Limb (tissue), 2 donors: ENCODE measurements at regions not wholly inside any gene's neighbourhood (a gene's known extent, or its start where the extent isn't known, plus 50 kb on each side); places are given as distances from the start of the nearest gene placed in this dataset.
"Not testable (repeated sequence)": the region's sequence is repeated elsewhere in the genome, so short reads cannot be mapped to it uniquely, and the experiment has no call there.

ENCODE experiments used
- DNase-seq, 2 donors: peaks; one replicate each; pipeline ENCODE4 v3.0.0-alpha.2; 2016; ENCODE audit errors: extremely low spot score in 2 of 2

DNA sequence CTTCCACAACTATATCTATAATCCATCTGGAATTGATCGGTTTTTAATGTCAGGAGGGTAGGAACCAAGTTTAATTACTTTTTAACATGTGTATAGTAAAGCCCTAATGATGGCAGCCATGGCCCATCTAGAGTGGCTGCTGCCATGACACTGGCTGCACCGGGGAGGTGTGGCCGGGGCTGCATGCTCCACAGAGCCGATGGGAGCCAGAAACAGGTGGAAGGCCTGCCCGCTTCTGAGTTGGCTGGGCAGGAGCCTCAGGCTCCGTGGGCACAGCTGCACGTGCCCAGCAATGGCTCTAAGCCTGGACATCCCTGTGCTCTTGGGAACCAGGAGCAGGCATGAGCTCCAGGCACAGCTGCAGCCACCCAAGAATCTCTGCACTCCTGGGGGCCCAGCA lies 73.0 kb downstream of the GBP6 start:
- DNase-seq, result no peak

DNA sequence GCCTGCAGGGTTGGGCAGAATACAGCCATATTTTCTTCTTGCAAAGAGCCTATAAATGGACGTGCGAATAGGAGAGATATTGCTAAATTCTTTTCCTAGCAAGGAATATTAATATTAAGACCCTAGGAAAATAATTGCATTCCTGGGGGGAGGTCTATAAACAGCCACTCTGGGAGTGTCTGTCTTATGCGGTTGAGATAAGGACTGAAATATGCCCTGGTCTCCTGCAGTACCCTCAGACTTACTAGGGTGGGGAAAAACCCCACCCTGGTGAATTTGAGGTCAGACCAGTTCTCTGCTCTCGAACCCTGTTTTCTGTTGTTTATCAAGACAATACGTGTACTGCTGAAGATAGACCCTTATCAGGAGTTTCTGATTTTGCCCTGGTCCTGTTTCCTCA lies 74.4 kb downstream of the GBP6 start:
- not testable (repeated sequence) for DNase-seq

- DNase-seq, result no peak
These were observed 77.1 kb downstream of the GBP6 start for GRCh38 chr1:89440911-89441310.

DNA sequence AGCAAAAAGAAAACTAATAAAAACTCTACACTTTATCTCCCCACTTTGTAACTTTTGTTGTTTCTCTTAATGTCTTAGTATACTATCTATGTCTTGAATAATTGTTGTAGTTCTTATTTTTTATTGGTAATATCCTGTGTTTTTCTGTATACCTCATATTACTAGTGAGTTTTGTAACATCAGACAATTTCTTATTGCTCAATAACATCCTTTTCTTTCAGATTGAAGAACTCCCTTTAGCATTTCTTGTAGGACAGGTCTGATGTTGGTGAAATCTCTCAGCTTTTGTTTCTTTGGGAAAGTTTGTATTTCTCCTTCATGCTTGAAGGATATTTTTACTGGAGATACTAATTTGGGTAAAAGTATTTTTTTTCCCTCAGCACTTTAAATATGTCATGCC lies 79.8 kb upstream of the LRRC8B start:
- DNase-seq, result no peak

DNA sequence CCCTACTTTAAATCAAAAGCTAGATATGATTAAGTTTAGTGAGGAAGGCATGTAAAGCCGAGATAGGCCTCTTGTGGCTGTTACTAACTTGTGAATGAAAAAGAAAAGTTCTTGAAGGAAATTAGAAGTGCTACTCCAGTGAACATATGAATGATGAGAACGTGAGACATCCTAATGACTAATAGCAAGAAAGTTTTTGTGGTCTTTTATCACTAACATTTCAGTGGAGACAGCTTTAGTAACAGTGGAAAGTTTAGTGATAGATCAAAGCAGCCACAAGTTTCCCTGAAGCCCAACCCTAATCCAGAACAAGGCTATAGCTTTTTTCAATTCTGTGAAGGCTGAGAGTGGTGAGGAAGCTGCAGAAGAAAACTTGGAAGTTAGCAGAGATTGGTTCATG lies 73.6 kb upstream of the LRRC8B start:
- DNase-seq, result no peak

GRCh38 chr1:89453123-89453972 lies 71.3 kb upstream of the LRRC8B start:
- no peak for DNase-seq

GRCh38 chr1:89454845-89455521 lies 69.6 kb upstream of the LRRC8B start:
- peak; percentile 51 to 71 for DNase-seq

DNA sequence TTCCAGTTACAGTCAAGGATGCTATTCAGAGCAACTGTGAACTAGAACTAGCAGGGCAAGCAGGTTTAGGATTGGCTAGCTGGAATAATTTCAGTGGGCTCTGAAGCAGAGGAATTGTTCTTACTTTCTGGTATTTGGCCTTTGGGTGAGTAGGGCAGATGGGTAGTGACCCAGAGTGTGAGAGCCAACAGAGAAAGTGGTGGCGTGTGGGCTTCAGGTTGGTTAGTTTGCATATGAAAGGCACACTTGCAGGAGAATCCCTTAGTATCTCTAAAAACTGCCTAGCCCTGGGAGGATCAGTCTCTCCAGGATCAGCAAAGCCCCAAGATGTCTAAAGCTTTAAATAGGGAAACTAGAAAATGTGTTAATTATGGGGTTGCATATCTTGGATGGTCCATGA lies 67.6 kb upstream of the LRRC8B start:
- DNase-seq, result no peak

DNA sequence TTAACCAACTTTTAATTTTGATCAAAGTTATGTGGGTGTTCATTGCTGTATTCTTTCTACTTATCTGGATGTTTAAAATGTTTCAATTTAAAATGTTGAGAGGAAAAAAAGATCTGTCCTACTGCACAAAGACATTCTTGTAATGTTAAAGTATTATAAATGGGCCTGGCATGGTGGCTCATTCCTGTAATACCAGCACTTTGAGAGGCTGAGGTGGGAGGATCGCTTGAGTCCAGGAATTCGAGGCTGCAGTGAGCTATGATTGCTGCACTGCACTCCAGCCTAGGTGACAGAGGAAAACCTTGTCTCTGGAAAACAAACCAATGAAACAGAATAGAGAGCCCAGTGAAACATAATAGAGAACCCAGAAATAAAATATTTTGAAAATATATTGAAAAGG lies 65.5 kb upstream of the LRRC8B start:
- no peak for DNase-seq

- DNase-seq, result no peak
These were observed 64.3 kb upstream of the LRRC8B start for GRCh38 chr1:89460325-89460724.

- DNase-seq, result no peak
These were observed 62.4 kb upstream of the LRRC8B start for GRCh38 chr1:89462250-89462649.

DNA sequence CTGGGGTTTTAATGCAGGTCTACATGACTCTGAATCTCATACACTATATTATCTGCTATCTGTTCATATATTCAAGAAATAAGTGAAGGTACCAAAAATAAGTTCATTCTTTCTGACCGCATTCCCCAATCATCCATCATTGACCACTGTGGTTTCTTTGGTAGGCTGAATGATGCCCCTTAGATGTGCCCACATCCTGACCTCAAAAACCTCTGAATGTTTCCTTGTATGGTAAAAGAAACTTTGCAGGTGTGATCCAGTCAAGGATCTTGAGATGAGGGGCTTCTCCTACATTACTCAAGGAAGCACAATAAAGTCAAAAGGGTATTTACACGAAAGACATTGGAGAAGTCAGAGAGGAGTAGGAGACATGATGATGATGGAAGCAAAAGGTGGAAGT lies 60.6 kb upstream of the LRRC8B start:
- no peak for DNase-seq

DNA sequence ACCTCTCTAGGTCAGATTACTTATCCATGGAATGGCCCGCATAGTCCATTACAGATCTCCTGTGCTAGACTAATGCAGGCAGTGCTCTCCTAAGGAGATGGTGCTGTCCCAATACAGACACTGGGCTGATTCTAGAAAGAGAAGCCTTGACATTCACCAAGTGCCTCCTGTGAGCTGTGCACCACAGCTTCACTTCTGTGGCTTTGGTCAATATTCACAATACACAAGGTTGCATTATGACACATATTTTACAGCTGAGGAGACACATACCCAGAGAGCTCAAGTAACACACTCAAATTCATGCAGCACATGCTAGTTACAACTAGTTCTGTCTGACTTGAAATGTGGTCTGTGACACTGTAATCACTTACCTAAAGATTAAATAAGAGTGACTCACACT lies 59.4 kb upstream of the LRRC8B start:
- no peak for DNase-seq

- no peak for DNase-seq
These were observed 58.2 kb upstream of the LRRC8B start for GRCh38 chr1:89466307-89466930.

DNA sequence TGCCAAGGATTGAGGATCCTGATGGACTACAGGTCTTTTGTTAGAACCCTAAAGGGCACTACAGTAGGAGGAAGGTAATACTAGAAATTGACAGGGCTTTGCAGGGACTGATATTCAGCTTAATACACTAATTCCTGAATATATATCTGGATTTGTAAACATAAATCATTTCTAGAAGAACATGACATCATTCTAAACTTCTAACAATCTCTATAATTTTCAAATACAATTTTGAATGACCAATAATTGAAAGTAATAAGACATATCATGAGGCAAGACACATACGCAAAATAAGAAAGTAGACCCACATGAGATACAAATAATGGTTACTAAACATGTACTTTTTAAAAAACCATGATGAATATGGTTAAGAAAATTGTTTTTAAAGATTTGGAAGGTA lies 52.4 kb upstream of the LRRC8B start:
- DNase-seq, result no peak

DNA sequence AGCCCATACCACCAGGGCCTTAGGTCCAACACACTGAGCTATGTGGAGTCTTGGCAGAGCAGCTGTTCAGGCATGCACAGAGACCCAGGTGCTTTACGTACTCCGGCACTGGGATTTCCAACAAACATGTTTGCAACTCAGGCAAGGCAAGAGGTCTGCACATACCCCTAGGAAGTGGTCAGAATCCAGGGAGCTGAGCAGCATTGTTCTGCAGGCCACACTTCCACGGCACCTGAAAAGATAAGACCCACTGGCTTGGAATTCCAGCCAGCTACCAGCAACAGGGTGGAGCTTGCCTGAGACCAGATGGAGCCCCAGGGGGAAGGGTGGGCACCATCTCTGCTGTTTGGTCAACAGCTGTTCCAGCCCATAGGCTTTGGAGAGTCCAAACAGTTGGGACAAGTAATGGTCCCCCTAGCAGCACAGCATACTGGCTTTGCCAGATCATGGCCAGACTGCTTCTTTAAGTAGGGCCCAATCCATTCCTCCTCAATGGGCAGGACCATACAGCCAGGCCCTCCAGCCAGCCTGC lies 51.7 kb upstream of the LRRC8B start:
- DNase-seq, result no peak
